Astrocyte (in vitro differentiated cells and primary cell): ENCODE measurements at regions not wholly inside any gene's neighbourhood (a gene's known extent, or its start where the extent isn't known, plus 50 kb on each side); places are given as distances from the start of the nearest gene placed in this dataset.

ENCODE experiments used
- EZH2 ChIP-seq: IDR thresholded peaks from 2 replicates; pipeline ENCODE4 v1.6.1; 2012; ENCODE audit warnings: mild to moderate bottlenecking, low read length, inconsistent platforms; ENCODE audit not compliant: insufficient read depth
- TF ChIP-seq, protein P1 (sequence below): IDR thresholded peaks from 2 replicates; pipeline ENCODE4 v1.5.1; 2011; ENCODE audit warnings: low read depth, mild to moderate bottlenecking, inconsistent platforms, low read length, moderate library complexity; ENCODE audit not compliant: insufficient read depth

DNA sequence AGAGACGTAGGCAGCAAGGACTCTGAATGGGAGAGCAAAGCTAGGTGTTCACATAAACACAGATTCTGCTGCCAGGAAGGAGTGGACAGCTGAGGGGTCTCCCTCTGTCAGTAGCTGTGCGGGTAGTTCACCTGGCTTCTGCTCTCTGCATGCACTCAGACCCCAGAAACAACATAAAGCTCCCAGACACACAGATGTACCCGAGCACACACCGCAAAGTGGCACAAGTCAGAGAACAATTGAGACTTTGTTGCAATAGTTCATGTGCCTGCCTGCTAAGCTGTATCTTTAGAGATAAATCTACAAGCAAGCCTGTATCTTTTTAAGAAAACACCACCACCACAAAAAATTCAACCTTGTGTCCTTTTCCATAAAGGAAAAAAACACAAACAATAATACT is 420.0 kb upstream of the ST6GAL2 start:
- TF ChIP-seq, protein P1, sequence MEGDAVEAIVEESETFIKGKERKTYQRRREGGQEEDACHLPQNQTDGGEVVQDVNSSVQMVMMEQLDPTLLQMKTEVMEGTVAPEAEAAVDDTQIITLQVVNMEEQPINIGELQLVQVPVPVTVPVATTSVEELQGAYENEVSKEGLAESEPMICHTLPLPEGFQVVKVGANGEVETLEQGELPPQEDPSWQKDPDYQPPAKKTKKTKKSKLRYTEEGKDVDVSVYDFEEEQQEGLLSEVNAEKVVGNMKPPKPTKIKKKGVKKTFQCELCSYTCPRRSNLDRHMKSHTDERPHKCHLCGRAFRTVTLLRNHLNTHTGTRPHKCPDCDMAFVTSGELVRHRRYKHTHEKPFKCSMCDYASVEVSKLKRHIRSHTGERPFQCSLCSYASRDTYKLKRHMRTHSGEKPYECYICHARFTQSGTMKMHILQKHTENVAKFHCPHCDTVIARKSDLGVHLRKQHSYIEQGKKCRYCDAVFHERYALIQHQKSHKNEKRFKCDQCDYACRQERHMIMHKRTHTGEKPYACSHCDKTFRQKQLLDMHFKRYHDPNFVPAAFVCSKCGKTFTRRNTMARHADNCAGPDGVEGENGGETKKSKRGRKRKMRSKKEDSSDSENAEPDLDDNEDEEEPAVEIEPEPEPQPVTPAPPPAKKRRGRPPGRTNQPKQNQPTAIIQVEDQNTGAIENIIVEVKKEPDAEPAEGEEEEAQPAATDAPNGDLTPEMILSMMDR, result no peak
- TF ChIP-seq EZH2, result no peak
